Myocyte (in vitro differentiated cells): ENCODE measurements at regions not wholly inside any gene's neighbourhood (a gene's known extent, or its start where the extent isn't known, plus 50 kb on each side); places are given as distances from the start of the nearest gene placed in this dataset.

Experiments used
- DNase-seq: peaks from one replicate; pipeline ENCODE4 v3.0.0-alpha.2; 2012; ENCODE audit warnings: low read depth

GRCh38 chr13:68509734-68510621, 1279.8 kb upstream of the PCDH9 start:
- DNase-seq = no peak

- DNase-seq = no peak
Measured at GRCh38 chr13:68506888-68507551, 1276.9 kb upstream of the PCDH9 start.

GRCh38 chr13:68490594-68490993, 1260.5 kb upstream of the PCDH9 start:
- no peak for DNase-seq

- no peak for DNase-seq
Measured at GRCh38 chr13:68481130-68481529, 1251.0 kb upstream of the PCDH9 start.

GRCh38 chr13:68473834-68474326, 1243.7 kb upstream of the PCDH9 start:
- DNase-seq = no peak

GRCh38 chr13:68467160-68467559, 1237.0 kb upstream of the PCDH9 start:
- no peak for DNase-seq

GRCh38 chr13:68440874-68441273, 1210.7 kb upstream of the PCDH9 start:
- no peak for DNase-seq

GRCh38 chr13:68439817-68440216, 1209.7 kb upstream of the PCDH9 start:
- peak; percentile 0 for DNase-seq

- no peak for DNase-seq
Measured at GRCh38 chr13:68428292-68428691, 1198.2 kb upstream of the PCDH9 start.

- DNase-seq = no peak
Measured at GRCh38 chr13:68417801-68418200, 1187.7 kb upstream of the PCDH9 start.

- no peak for DNase-seq
Measured at GRCh38 chr13:68410007-68410406, 1179.9 kb upstream of the PCDH9 start.

- no peak for DNase-seq
Measured at GRCh38 chr13:68390987-68391386, 1160.9 kb upstream of the PCDH9 start.

GRCh38 chr13:68386808-68387207, 1156.7 kb upstream of the PCDH9 start:
- DNase-seq = no peak

- no peak for DNase-seq
Measured at GRCh38 chr13:68380041-68380973, 1150.2 kb upstream of the PCDH9 start.

GRCh38 chr13:68378294-68378693, 1148.2 kb upstream of the PCDH9 start:
- no peak for DNase-seq

GRCh38 chr13:68375004-68375403, 1144.9 kb upstream of the PCDH9 start:
- no peak for DNase-seq

GRCh38 chr13:68369739-68370138, 1139.6 kb upstream of the PCDH9 start:
- DNase-seq = no peak

GRCh38 chr13:68368922-68369321, 1138.8 kb upstream of the PCDH9 start:
- DNase-seq = no peak

GRCh38 chr13:68359105-68359504, 1129.0 kb upstream of the PCDH9 start:
- DNase-seq = no peak

GRCh38 chr13:68358294-68358705, 1128.2 kb upstream of the PCDH9 start:
- no peak for DNase-seq

GRCh38 chr13:68350554-68350953, 1120.4 kb upstream of the PCDH9 start:
- no peak for DNase-seq
